Heart left ventricle (tissue), 16 donors: ENCODE measurements at regions not wholly inside any gene's neighbourhood (a gene's known extent, or its start where the extent isn't known, plus 50 kb on each side); places are given as distances from the start of the nearest gene placed in this dataset.

Experiments used
- ATAC-seq, 4 donors: fragments of 200-7000 bp; cut with Tn5 transposase; one replicate each; pipeline ENCODE4 v1.9.1; 2020 to 2022; ENCODE audit warnings: moderate library complexity in 4 of 4, mild to moderate bottlenecking in 3 of 4, moderate number of reproducible peaks in 1 of 4
- DNase-seq, 5 donors: peaks; one replicate each; pipeline ENCODE4 v3.0.0-alpha.2; 2020
- H3K27ac ChIP-seq, 12 donors: fragments of 200-600 bp; sonication (generic) in 4 of 12; one replicate each; pipeline versions ENCODE4 v1.5.0 to v1.8.0; 2016 to 2022; ENCODE audit warnings: mild to moderate bottlenecking in 2 of 12
- H3K27me3 ChIP-seq, 9 donors: fragments of 200-600 bp; sonication (generic) in 2 of 9; one replicate each; pipeline versions ENCODE4 v1.5.1 to v1.8.0; 2016 to 2022; ENCODE audit warnings: mild to moderate bottlenecking in 3 of 9
- H3K36me3 ChIP-seq, 9 donors: fragments of 200-600 bp; sonication (generic) in 2 of 9; one replicate each; pipeline versions ENCODE4 v1.5.0 to v1.8.0; 2018 to 2022; ENCODE audit warnings: mild to moderate bottlenecking in 2 of 9
- H3K4me1 ChIP-seq, 12 donors: fragments of 200-600 bp; sonication (generic) in 4 of 12; one replicate each; pipeline versions ENCODE4 v1.5.0 to v1.8.0; 2016 to 2022; ENCODE audit warnings: mild to moderate bottlenecking in 3 of 12
- H3K4me3 ChIP-seq, 12 donors: fragments of 200-600 bp; sonication (generic) in 4 of 12; one replicate each; pipeline versions ENCODE4 v1.5.0 to v1.8.0; 2017 to 2022; ENCODE audit warnings: mild to moderate bottlenecking in 9 of 12, moderate library complexity in 4 of 12
- H3K9me3 ChIP-seq, 12 donors: fragments of 200-600 bp; sonication (generic) in 4 of 12; one replicate each; pipeline versions ENCODE4 v1.5.0 to v1.8.0; 2016 to 2022; ENCODE audit warnings: mild to moderate bottlenecking in 1 of 12
- POLR2A ChIP-seq, 2 donors: fragments of 450-650 bp; IDR thresholded peaks; one replicate each; pipeline ENCODE4 v1.6.1; 2017; ENCODE audit warnings: antibody characterized with exemption in 2 of 2, mild to moderate bottlenecking in 2 of 2, moderate library complexity in 2 of 2
- WGBS, 4 donors: extraction: QIAGEN DNeasy Blood & Tissue Kit in 2 of 4; methylation state at CpG; one replicate each; pipeline versions ENCODE4 v1.1.5 to v1.1.7; 2013 to 2018; 5-methylcytosine and 5-hydroxymethylcytosine counted together
- intact Hi-C, 10 donors: fragments of 100-400 bp; cut with DNase I; formaldehyde crosslinking; loops; one replicate each; pipeline versions ENCODE4 v1.11.1 to v1.14.2; 2022
- TF ChIP-seq, protein P1 (sequence below), 12 donors: fragments of 200-600 bp; sonication (generic) in 4 of 12; IDR thresholded peaks; one replicate each; pipeline versions ENCODE4 v1.5.0 to v1.8.0; 2018 to 2022; ENCODE audit warnings: antibody characterized with exemption in 12 of 12, mild to moderate bottlenecking in 5 of 12
- donor health status: ischemic (EF 13 %, LVEDD 7.1; RV severe dilation, severe dysfunction).
- donor health status: healthy with polysubstance abuse.
- donor health status: DM: no; HTN: yes; CAD: no.
- donor health status: DM: no; HTN: no; CAD: no.
- donor health status: ischemic (EF 25% LVEDD 6.9; RV normal size, moderate dysfunction).
- donor health status: ischemic (EF 25% LVEDD 5.7; RV mildly dilated, moderate dysfunction).
- donor health status: healthy.
- donor health status: DM: yes; HTN: yes; CAD: no.
- donor health status: ischemic (EF 35%, LVEDD 5.7; RV mildly dilated, moderate dysfunction).
- donor health status: nonischemic (EF 11% LVEDD 7.7; RV severe dilation, severe dysfunction).
- donor health status: DM: yes; HTN: yes; CAD: no.
- donor health status: PGD.
- donor health status: ischemic (EF 29% LVEDD 5.4; RV normal size, mild dysfunction).
- donor health status: nonischemic (EF 23%, LVEDD 6.1; RV moderate dilation, normal function).

DNA sequence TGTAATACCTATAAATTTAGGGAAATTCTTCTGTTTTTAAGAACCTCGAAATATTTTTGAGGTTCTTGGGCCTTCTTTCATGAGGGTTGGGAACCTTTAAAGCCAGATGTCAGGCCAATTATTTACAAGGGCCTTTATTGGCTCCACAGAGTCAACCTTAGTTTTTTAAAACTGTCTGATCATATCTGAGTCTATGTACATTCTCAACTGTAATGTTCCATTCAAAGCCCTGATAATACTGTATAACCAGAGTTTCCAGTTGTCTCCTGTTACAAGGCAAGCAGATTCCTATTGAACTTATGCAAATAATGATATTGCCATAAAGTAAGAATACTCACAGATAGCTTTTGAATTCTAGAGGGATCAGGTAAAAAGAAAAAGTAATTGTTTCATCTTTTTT, 545.5 kb downstream of the EPM2A start:
- intact Hi-C loops = no loop called here
- H3K36me3 ChIP-seq = no peaks in the 10 kb centered on the region
- TF ChIP-seq, protein P1, sequence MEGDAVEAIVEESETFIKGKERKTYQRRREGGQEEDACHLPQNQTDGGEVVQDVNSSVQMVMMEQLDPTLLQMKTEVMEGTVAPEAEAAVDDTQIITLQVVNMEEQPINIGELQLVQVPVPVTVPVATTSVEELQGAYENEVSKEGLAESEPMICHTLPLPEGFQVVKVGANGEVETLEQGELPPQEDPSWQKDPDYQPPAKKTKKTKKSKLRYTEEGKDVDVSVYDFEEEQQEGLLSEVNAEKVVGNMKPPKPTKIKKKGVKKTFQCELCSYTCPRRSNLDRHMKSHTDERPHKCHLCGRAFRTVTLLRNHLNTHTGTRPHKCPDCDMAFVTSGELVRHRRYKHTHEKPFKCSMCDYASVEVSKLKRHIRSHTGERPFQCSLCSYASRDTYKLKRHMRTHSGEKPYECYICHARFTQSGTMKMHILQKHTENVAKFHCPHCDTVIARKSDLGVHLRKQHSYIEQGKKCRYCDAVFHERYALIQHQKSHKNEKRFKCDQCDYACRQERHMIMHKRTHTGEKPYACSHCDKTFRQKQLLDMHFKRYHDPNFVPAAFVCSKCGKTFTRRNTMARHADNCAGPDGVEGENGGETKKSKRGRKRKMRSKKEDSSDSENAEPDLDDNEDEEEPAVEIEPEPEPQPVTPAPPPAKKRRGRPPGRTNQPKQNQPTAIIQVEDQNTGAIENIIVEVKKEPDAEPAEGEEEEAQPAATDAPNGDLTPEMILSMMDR (IDR thresholded peaks at IDR 0.05) = no peak
- no peak for TF ChIP-seq POLR2A (IDR thresholded peaks at IDR 0.05)
- 84 to 94% (median 88%) methylated on average over 1 of the region's 1 CpG for WGBS, 4 donors
- H3K9me3 ChIP-seq = peaks cover 0 to 7% (median 0%) of the 10 kb centered on the region in 12 donors
- no peak for ATAC-seq
- DNase-seq = no peak
- no peak overlapping the region for H3K4me3 ChIP-seq
- no peaks in the 10 kb centered on the region for H3K27me3 ChIP-seq
- no peak overlapping the region for H3K27ac ChIP-seq
- H3K4me1 ChIP-seq = no peaks in the 10 kb centered on the region

- H3K9me3 ChIP-seq = no peaks in the 10 kb centered on the region
- no peaks in the 10 kb centered on the region for H3K36me3 ChIP-seq
- no peak overlapping the region for H3K4me3 ChIP-seq
- ATAC-seq (no peak), DNase-seq (no peak)
- H3K27ac ChIP-seq = no peak overlapping the region
- no peaks in the 10 kb centered on the region for H3K4me1 ChIP-seq
- H3K27me3 ChIP-seq = no peaks in the 10 kb centered on the region
- WGBS, 4 donors = 87 to 95% (median 93%) methylated on average over 3 of the region's 3 CpGs
- TF ChIP-seq, protein P1 (IDR thresholded peaks at IDR 0.05) = no peak
- no peak for TF ChIP-seq POLR2A (IDR thresholded peaks at IDR 0.05)
- intact Hi-C loops = no loop called here
These were observed 540.9 kb downstream of the EPM2A start for GRCh38 chr6:145194389-145194788.

GRCh38 chr6:145199961-145200360, 535.4 kb downstream of the EPM2A start:
- ATAC-seq (no peak), DNase-seq (no peak)
- H3K27ac ChIP-seq = no peak overlapping the region
- H3K27me3 ChIP-seq = no peaks in the 10 kb centered on the region
- TF ChIP-seq, protein P1 (IDR thresholded peaks at IDR 0.05) = no peak
- no peak for TF ChIP-seq POLR2A (IDR thresholded peaks at IDR 0.05)
- WGBS, 4 donors = 45 to 62% (median 51%) methylated on average over 1 of the region's 1 CpG
- H3K9me3 ChIP-seq = no peaks in the 10 kb centered on the region
- H3K4me3 ChIP-seq = no peak overlapping the region
- H3K4me1 ChIP-seq = peaks cover 0 to 4% (median 0%) of the 10 kb centered on the region in 12 donors
- H3K36me3 ChIP-seq = no peaks in the 10 kb centered on the region
- intact Hi-C loops = no loop called here

DNA sequence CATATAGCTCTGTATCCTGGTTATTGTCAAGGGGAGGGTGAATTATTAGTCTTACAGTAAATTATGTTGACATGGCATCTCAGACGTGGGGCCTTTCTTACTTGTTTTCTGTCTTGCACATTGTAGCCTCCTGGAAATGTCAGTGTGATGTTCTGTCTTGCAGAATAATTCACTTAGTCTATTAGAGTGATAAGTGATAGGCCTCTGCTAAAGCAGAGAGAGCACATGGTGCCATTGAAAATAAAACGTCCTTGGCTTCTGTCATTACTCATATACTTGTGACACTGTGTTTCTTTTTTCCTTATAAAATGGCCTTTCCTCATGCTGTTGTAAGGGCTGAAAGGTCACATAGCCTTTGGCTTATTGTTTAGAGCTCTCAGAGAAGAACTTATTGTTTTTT, 531.0 kb downstream of the EPM2A start:
- DNase-seq (no peak), ATAC-seq (no peak)
- TF ChIP-seq, protein P1 (IDR thresholded peaks at IDR 0.05) = no peak
- no peak for TF ChIP-seq POLR2A (IDR thresholded peaks at IDR 0.05)
- Histone ChIP-seq H3K4me3 (no peak overlapping the region), H3K27ac (no peak overlapping the region), H3K36me3 (no peaks in the 10 kb centered on the region), H3K9me3 (no peaks in the 10 kb centered on the region), H3K27me3 (no peaks in the 10 kb centered on the region), H3K4me1 (peaks cover 0 to 9% (median 0%) of the 10 kb centered on the region in 12 donors)
- WGBS, 4 donors = 48 to 71% (median 56%) methylated on average over 2 of the region's 2 CpGs
- intact Hi-C loops = no loop called here
